KBM-7 (cell line): ENCODE measurements at regions not wholly inside any gene's neighbourhood (a gene's known extent, or its start where the extent isn't known, plus 50 kb on each side); places are given as distances from the start of the nearest gene placed in this dataset.
"Not testable (repeated sequence)": the region's sequence is repeated elsewhere in the genome, so short reads cannot be mapped to it uniquely, and the experiment has no call there.

ENCODE experiments used
- DNase-seq: peaks from one replicate; pipeline ENCODE4 v3.0.0-alpha.2; 2015
- in situ Hi-C: fragments of 300-500 bp; cut with MboI; formaldehyde crosslinking; loops from 2 replicates; pipeline ENCODE4 v1.14.3; 2020; ENCODE audit warnings: low sequenced_read_pairs, low pct_unique_long_range_greater_than_20kb, mixed read lengths

- in situ Hi-C loops: no loop called here
- DNase-seq: no peak
Observed at GRCh38 chr21:17738176-17738953, 80.8 kb downstream of the C21orf91 start.

- in situ Hi-C loops: no loop called here
Observed at GRCh38 chr21:17736072-17736471, 83.1 kb downstream of the C21orf91 start.

GRCh38 chr21:17733209-17733608 lies 85.9 kb downstream of the C21orf91 start:
- DNase-seq: no peak
- in situ Hi-C loops: no loop called here

More at GRCh38 chr21:17736072-17736471, 83.1 kb downstream of the C21orf91 start:
- no peak for DNase-seq

GRCh38 chr21:17732306-17732705 lies 86.8 kb downstream of the C21orf91 start:
- no peak for DNase-seq
- in situ Hi-C loops: no loop called here

- in situ Hi-C loops: no loop called here
- no peak for DNase-seq
Observed at GRCh38 chr21:17731554-17731953, 87.6 kb downstream of the C21orf91 start.

GRCh38 chr21:17730782-17731181 lies 88.4 kb downstream of the C21orf91 start:
- in situ Hi-C loops: no loop called here
- peak; percentile 43 for DNase-seq

GRCh38 chr21:17729455-17729854 lies 89.7 kb downstream of the C21orf91 start:
- no peak for DNase-seq
- in situ Hi-C loops: no loop called here

- in situ Hi-C loops: no loop called here
- no peak for DNase-seq
Observed at GRCh38 chr21:17727361-17727760, 91.8 kb downstream of the C21orf91 start.

GRCh38 chr21:17726047-17726829 lies 92.9 kb downstream of the C21orf91 start:
- in situ Hi-C loops: no loop called here
- no peak for DNase-seq

- no peak for DNase-seq
- in situ Hi-C loops: no loop called here
Observed at GRCh38 chr21:17725339-17725738, 93.8 kb downstream of the C21orf91 start.

GRCh38 chr21:17712887-17713286 lies 100.2 kb upstream of the BTG3 start:
- in situ Hi-C loops: no loop called here
- DNase-seq: no peak

GRCh38 chr21:17711896-17712295 lies 99.2 kb upstream of the BTG3 start:
- DNase-seq: no peak
- in situ Hi-C loops: no loop called here

- no peak for DNase-seq
- in situ Hi-C loops: no loop called here
Observed at GRCh38 chr21:17709266-17709611, 96.5 kb upstream of the BTG3 start.

GRCh38 chr21:17708522-17709265 lies 96.0 kb upstream of the BTG3 start:
- DNase-seq: peak; percentile 27
- in situ Hi-C loops: no loop called here

- in situ Hi-C loops: loop anchor here (25.0 kb wide), 1 partner anchor 213 kb away; no protein-coding TSS in a partner anchor
- DNase-seq: no peak
Observed at GRCh38 chr21:17699524-17700189, 87.0 kb upstream of the BTG3 start.

GRCh38 chr21:17697473-17697872 lies 84.8 kb upstream of the BTG3 start:
- no peak for DNase-seq
- in situ Hi-C loops: loop anchor here (25.0 kb wide), 1 partner anchor 215 kb away; no protein-coding TSS in a partner anchor

- not testable (repeated sequence) for DNase-seq
- in situ Hi-C loops: loop anchor here (25.0 kb wide), 1 partner anchor 218 kb away; no protein-coding TSS in a partner anchor
Observed at GRCh38 chr21:17694416-17694815, 81.7 kb upstream of the BTG3 start.

- in situ Hi-C loops: loop anchor here (25.0 kb wide), 1 partner anchor 218 kb away; no protein-coding TSS in a partner anchor
- DNase-seq: no peak
Observed at GRCh38 chr21:17693801-17694200, 81.1 kb upstream of the BTG3 start.

GRCh38 chr21:17690078-17690494 lies 77.4 kb upstream of the BTG3 start:
- in situ Hi-C loops: loop anchor here (25.0 kb wide), 1 partner anchor 222 kb away; no protein-coding TSS in a partner anchor

More at GRCh38 chr21:17690078-17690494, 77.4 kb upstream of the BTG3 start:
- no peak for DNase-seq
